HCT116 (cell line): ENCODE measurements at regions not wholly inside any gene's neighbourhood (a gene's known extent, or its start where the extent isn't known, plus 50 kb on each side); places are given as distances from the start of the nearest gene placed in this dataset.

Experiments used
- ATAC-seq: fragments of 200-7000 bp; cut with Tn5 transposase; 2 replicates; pipeline ENCODE4 v1.9.1; 2020; ENCODE audit warnings: mild to moderate bottlenecking, moderate library complexity
- BruUV-seq: library from RNA; stranded (reverse); fragments of 400-500 nt; replicated peaks from 2 replicates; lab custom pipeline; 2021; lab: Mats Ljungman, UMichigan
- CTCF ChIA-PET: fragments of 300-600 bp; sonication (Branson Sonifier 250); formaldehyde crosslinking; loops from one replicate; lab custom pipeline; 2021; ENCODE audit warnings: antibody characterized with exemption; lab: Charles Lee
- POLR2A ChIA-PET: fragments of 300-600, 350-600 bp; sonication (Branson Sonifier 250); formaldehyde crosslinking; loops from one replicate; lab custom pipeline; 2021; ENCODE audit warnings: antibody characterized with exemption; lab: Charles Lee
- RAD21 ChIA-PET, 2 experiments: fragments of 300-600 bp; sonication (Branson Sonifier 250); formaldehyde crosslinking; loops; one replicate each; lab custom pipeline; 2023; ENCODE audit warnings: low total read pairs in 2 of 2; ENCODE audit not compliant: uncharacterized antibody in 2 of 2, unreplicated experiment in 2 of 2, low non-redundant PET in 1 of 2; lab: Charles Lee
- DNase-seq: peaks from one replicate; pipeline ENCODE4 v3.0.0-alpha.2; 2010; ENCODE audit warnings: low read depth, low spot score
- H2AFZ ChIP-seq: fragments of 200-600 bp; shearing (Covaris generic), sonication (generic); 2 replicates; pipeline ENCODE4 v1.6.1; 2017; ENCODE audit warnings: low read depth, mixed run types, mixed read lengths, antibody characterized with exemption, low read length; ENCODE audit not compliant: poor library complexity, severe bottlenecking
- H3K27ac ChIP-seq: 2 replicates; pipeline ENCODE4 v1.5.1; 2012; ENCODE audit warnings: low read depth, low read length
- H3K27me3 ChIP-seq: fragments of 200-600 bp; sonication (generic); 2 replicates; pipeline ENCODE4 v1.6.1; 2016; ENCODE audit warnings: mixed run types, low read length, mixed read lengths; ENCODE audit not compliant: insufficient read depth
- H3K36me3 ChIP-seq, 2 experiments: fragments of 200-500 bp in 1 of 2; fragments of 200-600 bp in 1 of 2; sonication (Bioruptor generic) in 1 of 2; sonication (generic) in 1 of 2; 2 replicates each; pipeline versions ENCODE4 v1.5.1 to v1.6.1; 2014 to 2016; ENCODE audit warnings: low read length in 2 of 2, inconsistent platforms in 1 of 2, mixed read lengths in 1 of 2, mixed run types in 1 of 2; ENCODE audit not compliant: insufficient read depth in 2 of 2, control insufficient read depth in 1 of 2
- H3K4me1 ChIP-seq, 2 experiments: fragments of 200-600 bp in 1 of 2; sonication (generic) in 1 of 2; 2 replicates each; pipeline versions ENCODE4 v1.5.1 to v1.6.1; 2012 to 2017; ENCODE audit warnings: low read length in 2 of 2, inconsistent platforms in 1 of 2, mild to moderate bottlenecking in 1 of 2, mixed read lengths in 1 of 2, mixed run types in 1 of 2, moderate library complexity in 1 of 2; ENCODE audit not compliant: insufficient read depth in 2 of 2, control insufficient read depth in 1 of 2
- H3K4me2 ChIP-seq: fragments of 200-600 bp; sonication (generic); 2 replicates; pipeline ENCODE4 v1.6.1; 2017; ENCODE audit warnings: mixed run types, low read length, mixed read lengths
- H3K4me3 ChIP-seq, 2 experiments: fragments of 200-600 bp in 1 of 2; sonication (generic) in 1 of 2; replicated peaks in 1 of 2; 2 replicates each; pipeline ENCODE4 v1.5.1; 2011 to 2016; ENCODE audit warnings: low read length in 2 of 2, control low read depth in 1 of 2, low read depth in 1 of 2, mild to moderate bottlenecking in 1 of 2, mixed read lengths in 1 of 2, mixed run types in 1 of 2
- H3K79me2 ChIP-seq: fragments of 200-600 bp; sonication (generic); 2 replicates; pipeline ENCODE4 v1.6.1; 2017; ENCODE audit warnings: mild to moderate bottlenecking, mixed run types, low read length, moderate library complexity, mixed read lengths; ENCODE audit not compliant: insufficient read depth
- H3K9ac ChIP-seq: fragments of 200-600 bp; sonication (generic); 2 replicates; pipeline ENCODE4 v1.6.1; 2016; ENCODE audit warnings: low read length, mixed read lengths
- H3K9me2 ChIP-seq: fragments of 200-600 bp; sonication (generic), shearing (Covaris generic); 2 replicates; pipeline ENCODE4 v1.6.1; 2017; ENCODE audit warnings: mixed run types, mild to moderate bottlenecking, moderate library complexity; ENCODE audit not compliant: insufficient read depth
- H3K9me3 ChIP-seq, 2 experiments: fragments of 200-500 bp in 1 of 2; fragments of 200-600 bp in 1 of 2; sonication (Bioruptor generic) in 1 of 2; sonication (generic) in 1 of 2; 2 replicates each; pipeline ENCODE4 v1.6.1; 2014 to 2017; ENCODE audit warnings: low read length in 2 of 2, mixed read lengths in 2 of 2, inconsistent platforms in 1 of 2, low read depth in 1 of 2, mild to moderate bottlenecking in 1 of 2, mixed run types in 1 of 2, moderate library complexity in 1 of 2; ENCODE audit not compliant: control insufficient read depth in 1 of 2, insufficient read depth in 1 of 2
- H4K20me1 ChIP-seq: fragments of 200-600 bp; sonication (generic), shearing (Covaris generic); 2 replicates; pipeline ENCODE4 v1.6.1; 2017; ENCODE audit warnings: mixed run types, mild to moderate bottlenecking, moderate library complexity; ENCODE audit not compliant: insufficient read depth
- CBX3 ChIP-seq: IDR thresholded peaks from 2 replicates; pipeline ENCODE4 v1.6.1; 2012; ENCODE audit warnings: low read depth
- CEBPB ChIP-seq: IDR thresholded peaks from 2 replicates; pipeline ENCODE4 v1.6.1; 2012; ENCODE audit warnings: low read depth
- EGR1 ChIP-seq: IDR thresholded peaks from 2 replicates; pipeline ENCODE4 v1.6.1; 2012; ENCODE audit warnings: low read depth
- ELF1 ChIP-seq: IDR thresholded peaks from 2 replicates; pipeline ENCODE4 v1.6.1; 2012; ENCODE audit warnings: low read depth, borderline replicate concordance
- EZH2 ChIP-seq: fragments of 200-600 bp; sonication (generic); IDR thresholded peaks from 2 replicates; pipeline ENCODE4 v1.6.1; 2017; ENCODE audit warnings: antibody characterized with exemption, mixed run types
- EZH2phosphoT487 ChIP-seq: fragments of 200-600 bp; IDR thresholded peaks from 2 replicates; pipeline ENCODE4 v1.6.1; 2018; ENCODE audit warnings: antibody characterized with exemption, borderline replicate concordance
- JUND ChIP-seq: IDR thresholded peaks from 2 replicates; pipeline ENCODE4 v1.6.1; 2012
- MAX ChIP-seq: IDR thresholded peaks from 2 replicates; pipeline ENCODE4 v1.6.1; 2012
- POLR2A ChIP-seq: IDR thresholded peaks from 2 replicates; pipeline ENCODE4 v1.7.0; 2011; ENCODE audit warnings: borderline replicate concordance; ENCODE audit not compliant: insufficient read depth, insufficient read length; ENCODE audit errors: extremely low read depth
- POLR2AphosphoS5 ChIP-seq: IDR thresholded peaks from 2 replicates; pipeline ENCODE4 v1.6.1; 2011; ENCODE audit warnings: mild to moderate bottlenecking, low read depth, low read length, moderate library complexity
- RAD21 ChIP-seq: IDR thresholded peaks from 2 replicates; pipeline ENCODE4 v1.6.1; 2012; ENCODE audit warnings: low read depth, mild to moderate bottlenecking
- REST ChIP-seq: IDR thresholded peaks from 2 replicates; pipeline ENCODE4 v1.6.1; 2012; ENCODE audit warnings: low read depth
- SIN3A ChIP-seq: IDR thresholded peaks from 2 replicates; pipeline ENCODE4 v1.6.1; 2012; ENCODE audit warnings: low read depth
- SP1 ChIP-seq: IDR thresholded peaks from 2 replicates; pipeline ENCODE4 v1.6.1; 2012; ENCODE audit warnings: low read depth
- TCF7L2 ChIP-seq: IDR thresholded peaks from 2 replicates; pipeline ENCODE4 v1.7.0; 2011; ENCODE audit warnings: borderline replicate concordance, inconsistent platforms; ENCODE audit not compliant: insufficient read depth, insufficient read length; ENCODE audit errors: extremely low read depth
- YY1 ChIP-seq: IDR thresholded peaks from 2 replicates; pipeline ENCODE4 v1.6.1; 2011; ENCODE audit warnings: low read length, low read depth, moderate library complexity, mild to moderate bottlenecking; ENCODE audit not compliant: insufficient replicate concordance; ENCODE audit errors: extremely low read depth
- ZBTB33 ChIP-seq: IDR thresholded peaks from 2 replicates; pipeline ENCODE4 v1.6.1; 2011; ENCODE audit warnings: mild to moderate bottlenecking, low read length, moderate library complexity; ENCODE audit not compliant: insufficient replicate concordance; ENCODE audit errors: extremely low read depth
- ZFX ChIP-seq: fragments of 450-650 bp; IDR thresholded peaks from 2 replicates; pipeline ENCODE4 v1.6.1; 2017
- intact Hi-C: fragments of 100-400 bp; cut with micrococcal nuclease; formaldehyde crosslinking; loops from 2 replicates; pipeline ENCODE4 v1.10.0; 2022
- TF ChIP-seq, protein P1 (sequence below), 3 experiments: fragments of 200-600 bp in 1 of 3; sonication (generic) in 1 of 3; IDR thresholded peaks in 2 of 3; conservative IDR thresholded peaks in 1 of 3; 2 replicates each; pipeline ENCODE4 v1.5.1; 2012 to 2017; ENCODE audit warnings: low read depth in 2 of 3, low read length in 2 of 3, antibody characterized with exemption in 1 of 3, borderline replicate concordance in 1 of 3, control low read depth in 1 of 3, mild to moderate bottlenecking in 1 of 3, mixed read lengths in 1 of 3, mixed run types in 1 of 3, moderate library complexity in 1 of 3; ENCODE audit not compliant: insufficient read depth in 1 of 3
- TF ChIP-seq, protein P2 (sequence below): IDR thresholded peaks from 2 replicates; pipeline ENCODE4 v1.6.1; 2012

- TF ChIP-seq SIN3A (no peak), EGR1 (no peak), TCF7L2 (no peak), JUND (no peak)
- TF ChIP-seq, protein P1, sequence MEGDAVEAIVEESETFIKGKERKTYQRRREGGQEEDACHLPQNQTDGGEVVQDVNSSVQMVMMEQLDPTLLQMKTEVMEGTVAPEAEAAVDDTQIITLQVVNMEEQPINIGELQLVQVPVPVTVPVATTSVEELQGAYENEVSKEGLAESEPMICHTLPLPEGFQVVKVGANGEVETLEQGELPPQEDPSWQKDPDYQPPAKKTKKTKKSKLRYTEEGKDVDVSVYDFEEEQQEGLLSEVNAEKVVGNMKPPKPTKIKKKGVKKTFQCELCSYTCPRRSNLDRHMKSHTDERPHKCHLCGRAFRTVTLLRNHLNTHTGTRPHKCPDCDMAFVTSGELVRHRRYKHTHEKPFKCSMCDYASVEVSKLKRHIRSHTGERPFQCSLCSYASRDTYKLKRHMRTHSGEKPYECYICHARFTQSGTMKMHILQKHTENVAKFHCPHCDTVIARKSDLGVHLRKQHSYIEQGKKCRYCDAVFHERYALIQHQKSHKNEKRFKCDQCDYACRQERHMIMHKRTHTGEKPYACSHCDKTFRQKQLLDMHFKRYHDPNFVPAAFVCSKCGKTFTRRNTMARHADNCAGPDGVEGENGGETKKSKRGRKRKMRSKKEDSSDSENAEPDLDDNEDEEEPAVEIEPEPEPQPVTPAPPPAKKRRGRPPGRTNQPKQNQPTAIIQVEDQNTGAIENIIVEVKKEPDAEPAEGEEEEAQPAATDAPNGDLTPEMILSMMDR (IDR thresholded peaks at IDR 0.05 in 2 of 3, conservative IDR thresholded peaks at IDR 0.05 in 1 of 3; ENCODE audit: borderline replicate concordance in 1 of 3, insufficient read depth in 1 of 3, low read depth in 2 of 3, low read length in 2 of 3), result no peak
- TF ChIP-seq, all 23 proteins: peak for 0
Observed at GRCh38 chr4:133263104-133263503, 114.0 kb downstream of the PCDH10 start (continued).

DNA sequence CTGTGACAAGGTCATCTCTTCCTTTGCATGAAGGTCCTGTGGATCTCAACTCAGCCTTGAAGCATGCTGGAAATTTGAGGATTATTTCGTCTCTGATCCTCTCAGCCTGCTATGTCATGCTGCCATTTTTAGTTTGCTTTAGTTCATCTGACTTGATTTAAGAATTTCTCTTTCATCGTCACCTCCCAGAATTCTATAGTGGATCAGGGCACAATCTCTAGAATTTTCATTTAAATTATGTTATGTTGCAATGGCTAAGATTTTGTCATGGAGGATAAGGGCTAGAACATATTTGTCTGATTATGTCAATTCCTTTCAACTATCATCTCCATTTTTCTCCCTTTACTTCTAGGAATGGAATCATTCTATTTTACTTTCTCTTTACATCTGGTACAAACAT, 98.8 kb downstream of the PCDH10 start:
- H2AFZ ChIP-seq, result no peak overlapping the region
- no peak overlapping the region for H3K9ac ChIP-seq
- H3K4me2 ChIP-seq, result no peak overlapping the region
- H3K79me2 ChIP-seq, result no peaks in the 10 kb centered on the region
- ATAC-seq, result no peak
- no peak overlapping the region for H3K4me3 ChIP-seq
- H3K36me3 ChIP-seq, result no peaks in the 10 kb centered on the region
- H3K4me1 ChIP-seq, result no peaks in the 10 kb centered on the region
- no peak overlapping the region for H3K27ac ChIP-seq
- BruUV-seq, result no TSS peak
- no peak for TF ChIP-seq REST
- no peak for TF ChIP-seq POLR2AphosphoS5
- TF ChIP-seq MAX, result no peak
- no peak for TF ChIP-seq SP1
- no peak for TF ChIP-seq TCF7L2
- no peak for TF ChIP-seq RAD21
- TF ChIP-seq EZH2, result no peak
- no peak for TF ChIP-seq JUND
- no peak for TF ChIP-seq POLR2A
- no peak for TF ChIP-seq CEBPB
- no peak for TF ChIP-seq EZH2phosphoT487
- TF ChIP-seq ZFX, result no peak
- TF ChIP-seq, protein P2, sequence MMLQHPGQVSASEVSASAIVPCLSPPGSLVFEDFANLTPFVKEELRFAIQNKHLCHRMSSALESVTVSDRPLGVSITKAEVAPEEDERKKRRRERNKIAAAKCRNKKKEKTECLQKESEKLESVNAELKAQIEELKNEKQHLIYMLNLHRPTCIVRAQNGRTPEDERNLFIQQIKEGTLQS, result no peak
- no peak for TF ChIP-seq ELF1
- TF ChIP-seq CBX3, result no peak
- TF ChIP-seq YY1, result no peak
- TF ChIP-seq ZBTB33, result no peak
- no peaks in the 10 kb centered on the region for H3K9me2 ChIP-seq
- RAD21 ChIA-PET, result no interaction called here
- CTCF ChIA-PET, result no interaction called here
- no peaks in the 10 kb centered on the region for H4K20me1 ChIP-seq
- no peaks in the 10 kb centered on the region for H3K9me3 ChIP-seq
- intact Hi-C loops, result no loop called here
- POLR2A ChIA-PET, result no interaction called here
- DNase-seq, result no peak
- no peaks in the 10 kb centered on the region for H3K27me3 ChIP-seq
